Endothelial cell of umbilical vein (primary cell): ENCODE measurements at regions not wholly inside any gene's neighbourhood (a gene's known extent, or its start where the extent isn't known, plus 50 kb on each side); places are given as distances from the start of the nearest gene placed in this dataset.

ENCODE experiments used
- BruUV-seq: library from RNA; stranded (reverse); fragments of 400-500 nt; replicated peaks from 2 replicates; lab custom pipeline; 2021; lab: Mats Ljungman, UMichigan
- CTCF ChIA-PET: fragments of 300-600, 350-600 bp; sonication (Branson Sonifier 250); formaldehyde crosslinking; loops from one replicate; lab custom pipeline; 2021; ENCODE audit warnings: antibody characterized with exemption, inconsistent platforms; lab: Charles Lee
- POLR2A ChIA-PET: fragments of 300-600, 350-600 bp; sonication (Branson Sonifier 250); formaldehyde crosslinking; loops from one replicate; lab custom pipeline; 2021; ENCODE audit warnings: antibody characterized with exemption, inconsistent platforms; lab: Charles Lee
- DNase-seq: peaks from one replicate; pipeline ENCODE4 v3.0.0-alpha.2; 2011; ENCODE audit warnings: low read depth, low spot score
- FAIRE-seq: peaks from 2 replicates; lab custom pipeline; 2011; peaks lifted over from hg19 to GRCh38; lab: Jason Lieb, UNC
- H2AFZ ChIP-seq: 2 replicates; pipeline ENCODE4 v1.6.0; 2012; ENCODE audit warnings: low read depth, low read length, control low read depth, inconsistent platforms
- H3K27ac ChIP-seq: 2 replicates; pipeline ENCODE4 v1.5.1; 2011; ENCODE audit warnings: low read depth, mild to moderate bottlenecking, control low read depth, low read length, moderate library complexity; ENCODE audit not compliant: insufficient read depth
- H3K27me3 ChIP-seq, 2 experiments: 2 replicates each; pipeline versions ENCODE4 v1.6.0 to v1.6.1; 2011; ENCODE audit warnings: low read length in 2 of 2, mixed read lengths in 1 of 2; ENCODE audit not compliant: control insufficient read depth in 2 of 2, insufficient read depth in 2 of 2
- H3K36me3 ChIP-seq, 2 experiments: 2 replicates in 1 of 2; 3 replicates in 1 of 2; pipeline ENCODE4 v1.5.1; 2011; ENCODE audit warnings: low read length in 2 of 2, mild to moderate bottlenecking in 1 of 2, moderate library complexity in 1 of 2; ENCODE audit not compliant: control insufficient read depth in 2 of 2, insufficient read depth in 2 of 2; ENCODE audit errors: extremely low read depth in 1 of 2
- H3K4me1 ChIP-seq: 3 replicates; pipeline ENCODE4 v1.5.1; 2011; ENCODE audit warnings: mild to moderate bottlenecking, low read length; ENCODE audit not compliant: control insufficient read depth, insufficient read depth; ENCODE audit errors: extremely low read depth
- H3K4me2 ChIP-seq: 2 replicates; pipeline ENCODE4 v1.6.1; 2011; ENCODE audit warnings: low read length, control low read depth, mixed read lengths; ENCODE audit not compliant: insufficient read depth
- H3K4me3 ChIP-seq, 3 experiments: fragments of 200-600 bp in 1 of 3; sonication (generic), shearing (Covaris generic) in 1 of 3; replicated peaks in 1 of 3; 2 replicates each; pipeline ENCODE4 v1.5.1; 2011 to 2016; ENCODE audit warnings: control low read depth in 3 of 3, low read length in 3 of 3, mild to moderate bottlenecking in 2 of 3, inconsistent platforms in 1 of 3, low read depth in 1 of 3, moderate library complexity in 1 of 3; ENCODE audit not compliant: insufficient read depth in 1 of 3
- H3K79me2 ChIP-seq: 2 replicates; pipeline ENCODE4 v1.6.0; 2012; ENCODE audit warnings: low read length, inconsistent platforms; ENCODE audit not compliant: control insufficient read depth, insufficient read depth
- H3K9ac ChIP-seq: replicated peaks from 2 replicates; pipeline ENCODE3; 2011; ENCODE audit warnings: low read length, control low read depth; ENCODE audit not compliant: insufficient read depth; ENCODE audit errors: extremely low read depth
- H3K9me1 ChIP-seq: replicated peaks from 3 replicates; pipeline ENCODE4 v1.6.0; 2011; ENCODE audit warnings: mild to moderate bottlenecking, low read length; ENCODE audit not compliant: control insufficient read depth, insufficient read depth; ENCODE audit errors: extremely low read depth
- H3K9me3 ChIP-seq: replicated peaks from 2 replicates; pipeline ENCODE4 v1.5.1; 2012; ENCODE audit warnings: low read length, inconsistent platforms; ENCODE audit not compliant: control insufficient read depth, insufficient read depth
- H4K20me1 ChIP-seq: replicated peaks from 2 replicates; pipeline ENCODE3; 2011; ENCODE audit warnings: mild to moderate bottlenecking, low read length; ENCODE audit not compliant: control insufficient read depth, insufficient read depth; ENCODE audit errors: extremely low read depth
- CTCF ChIP-seq, 2 donors: IDR thresholded peaks; 1 replicate in 1 of 2; 2 replicates in 1 of 2; pipeline ENCODE4 v1.5.1; 2011; ENCODE audit warnings: low read length in 2 of 2, mild to moderate bottlenecking in 2 of 2, moderate library complexity in 2 of 2, control low read depth in 1 of 2, inconsistent platforms in 1 of 2, low read depth in 1 of 2; ENCODE audit not compliant: insufficient read depth in 1 of 2; ENCODE audit errors: extremely low read depth in 1 of 2
- EZH2 ChIP-seq: IDR thresholded peaks from 2 replicates; pipeline ENCODE4 v1.6.1; 2012; ENCODE audit warnings: borderline replicate concordance, low read depth, mild to moderate bottlenecking, moderate library complexity, low read length, inconsistent platforms; ENCODE audit not compliant: severe bottlenecking
- FOS ChIP-seq: IDR thresholded peaks from 2 replicates; pipeline ENCODE4 v1.6.1; 2011; ENCODE audit warnings: mild to moderate bottlenecking, low read length, moderate library complexity, borderline replicate concordance; ENCODE audit not compliant: insufficient read depth
- GATA2 ChIP-seq: IDR thresholded peaks from 2 replicates; pipeline ENCODE4 v1.7.0; 2011; ENCODE audit warnings: low read depth, mild to moderate bottlenecking, moderate library complexity, mixed read lengths, low read length; ENCODE audit not compliant: insufficient read length, insufficient read depth
- JUN ChIP-seq: IDR thresholded peaks from 2 replicates; pipeline ENCODE4 v1.6.1; 2011; ENCODE audit warnings: borderline replicate concordance, low read depth; ENCODE audit not compliant: insufficient read length, insufficient read depth
- MAX ChIP-seq: IDR thresholded peaks from 2 replicates; pipeline ENCODE4 v1.6.1; 2011; ENCODE audit not compliant: insufficient read depth, insufficient read length
- MYC ChIP-seq: IDR thresholded peaks from one replicate; pipeline ENCODE4 v1.6.1; 2011; ENCODE audit warnings: mild to moderate bottlenecking, low read depth, low read length
- POLR2A ChIP-seq: IDR thresholded peaks from 2 replicates; pipeline ENCODE4 v1.6.1; 2012; ENCODE audit warnings: low read depth, mild to moderate bottlenecking, control low read depth, low read length
- POLR2AphosphoS5 ChIP-seq: IDR thresholded peaks from 2 replicates; pipeline ENCODE4 v1.6.1; 2012; ENCODE audit warnings: low read depth, mild to moderate bottlenecking, control low read depth, low read length, moderate library complexity; ENCODE audit not compliant: insufficient read depth
- dilution Hi-C: fragments of 300-500 bp; cut with MboI; formaldehyde crosslinking; loops from one replicate; pipeline ENCODE4 v1.15.0; 2019; ENCODE audit warnings: low sequenced_read_pairs; ENCODE audit not compliant: extremely low pct_ligation_motif_present
- intact Hi-C: fragments of 100-400 bp; cut with micrococcal nuclease; formaldehyde crosslinking; loops from one replicate; pipeline ENCODE4 v1.10.0; 2022

GRCh38 chr1:63238721-63239120 lies 83.6 kb upstream of the FOXD3 start:
- Histone ChIP-seq H2AFZ (no peak overlapping the region), H3K27ac (no peak overlapping the region), H3K4me1 (no peaks in the 10 kb centered on the region), H3K9ac (no peak overlapping the region), H3K4me2 (no peak overlapping the region), H4K20me1 (no peaks in the 10 kb centered on the region), H3K36me3 (no peaks in the 10 kb centered on the region), H3K79me2 (no peaks in the 10 kb centered on the region), H3K4me3 (no peak overlapping the region), H3K9me3 (no peaks in the 10 kb centered on the region), H3K27me3 (no peaks in the 10 kb centered on the region), H3K9me1 (no peaks in the 10 kb centered on the region)
- intact Hi-C loops = no loop called here
- FAIRE-seq (no peak), DNase-seq (no peak)
- no TSS peak for BruUV-seq
- CTCF ChIA-PET = no interaction called here
- TF ChIP-seq POLR2A = no peak
- TF ChIP-seq MAX = no peak
- no peak for TF ChIP-seq CTCF (IDR thresholded peaks at IDR 0.05; ENCODE audit: extremely low read depth in 1 of 2, insufficient read depth in 1 of 2, low read depth in 1 of 2, low read length in 2 of 2)
- TF ChIP-seq GATA2 = no peak
- no peak for TF ChIP-seq JUN
- TF ChIP-seq FOS = no peak
- dilution Hi-C loops = no loop called here
- POLR2A ChIA-PET = no interaction called here

GRCh38 chr1:63245186-63245585 lies 77.2 kb upstream of the FOXD3 start:
- BruUV-seq = no TSS peak
- Histone ChIP-seq H3K27ac (no peak overlapping the region), H3K36me3 (no peaks in the 10 kb centered on the region), H3K79me2 (no peaks in the 10 kb centered on the region), H3K27me3 (no peaks in the 10 kb centered on the region), H4K20me1 (no peaks in the 10 kb centered on the region), H3K9me1 (no peaks in the 10 kb centered on the region), H3K9me3 (no peaks in the 10 kb centered on the region), H2AFZ (no peak overlapping the region), H3K4me3 (no peak overlapping the region), H3K4me1 (no peaks in the 10 kb centered on the region), H3K4me2 (no peak overlapping the region), H3K9ac (no peak overlapping the region)
- dilution Hi-C loops (no loop called here), intact Hi-C loops (no loop called here)
- DNase-seq = no peak
- TF ChIP-seq POLR2AphosphoS5 (no peak), MYC (no peak), POLR2A (no peak), MAX (no peak), GATA2 (no peak), FOS (no peak), CTCF (IDR thresholded peaks at IDR 0.05; ENCODE audit: extremely low read depth in 1 of 2, insufficient read depth in 1 of 2, low read depth in 1 of 2, low read length in 2 of 2) (no peak), EZH2 (no peak), JUN (no peak)
- CTCF ChIA-PET = no interaction called here
- no peak for FAIRE-seq
- POLR2A ChIA-PET = no interaction called here
